ENCODE measurements at regions not wholly inside any gene's neighbourhood (a gene's known extent, or its start where the extent isn't known, plus 50 kb on each side); places are given as distances from the start of the nearest gene placed in this dataset.
A peak's percentile ranks its signal among the peaks of the same experiment; 100 is the strongest.

- Histone ChIP-seq H3K4me1 (peaks cover 0 to 18% (median 4%) of the 10 kb centered on the region in 4 donors), H3K9me3 (no peaks in the 10 kb centered on the region), H3K4me3 (peak overlapping the region in 1 of 3 donors; percentile 14), H3K27me3 (no peaks in the 10 kb centered on the region), H3K36me3 (no peaks in the 10 kb centered on the region), H3K27ac (peak overlapping the region in 1 of 3 donors; percentile 34)
- intact Hi-C loops (cut with DNase I) = no loop called here
- TF ChIP-seq POLR2A (IDR thresholded peaks at IDR 0.05) (no peak), CTCF (IDR thresholded peaks at IDR 0.05) (peak; percentile 62 to 79 (median 68))
- WGBS (ENCODE audit: insufficient coverage, low coverage, low lambda C conversion rate, missing lambda C conversion rate) = 5% methylated on average over 3 of the region's 3 CpGs
- DNase-seq (peak in 1 of 3 donors; percentile 46), ATAC-seq (peak; percentile 69 to 91 (median 84))
Observed at GRCh38 chr17:54172096-54172984, 349.6 kb downstream of the KIF2B start.

GRCh38 chr17:54172985-54173316 is 350.2 kb downstream of the KIF2B start:
- intact Hi-C loops (cut with DNase I) = no loop called here
- no peak for TF ChIP-seq POLR2A (IDR thresholded peaks at IDR 0.05)
- TF ChIP-seq CTCF (IDR thresholded peaks at IDR 0.05) = no peak
- no peaks in the 10 kb centered on the region for H3K27me3 ChIP-seq
- no peak for ATAC-seq
- H3K36me3 ChIP-seq = no peaks in the 10 kb centered on the region
- no peak for DNase-seq
- H3K9me3 ChIP-seq = no peaks in the 10 kb centered on the region
- H3K4me3 ChIP-seq = no peak overlapping the region
- H3K27ac ChIP-seq = no peak overlapping the region
- peaks cover 0 to 18% (median 4%) of the 10 kb centered on the region in 4 donors for H3K4me1 ChIP-seq

GRCh38 chr17:54177606-54178308 is 355.0 kb downstream of the KIF2B start:
- H3K27me3 ChIP-seq = no peaks in the 10 kb centered on the region
- ATAC-seq (no peak), DNase-seq (no peak)
- H3K9me3 ChIP-seq = no peaks in the 10 kb centered on the region
- WGBS (ENCODE audit: insufficient coverage, low coverage, low lambda C conversion rate, missing lambda C conversion rate) = 83% methylated on average over 4 of the region's 4 CpGs
- no peak overlapping the region for H3K4me3 ChIP-seq
- intact Hi-C loops (cut with DNase I) = no loop called here
- TF ChIP-seq POLR2A (IDR thresholded peaks at IDR 0.05) (no peak), CTCF (IDR thresholded peaks at IDR 0.05) (no peak)
- H3K36me3 ChIP-seq = no peaks in the 10 kb centered on the region
- no peak overlapping the region for H3K27ac ChIP-seq
- peaks cover 0 to 4% (median 0%) of the 10 kb centered on the region in 4 donors for H3K4me1 ChIP-seq

GRCh38 chr17:54180950-54181349 is 358.2 kb downstream of the KIF2B start:
- ATAC-seq = no peak
- 47% methylated on average over 4 of the region's 4 CpGs for WGBS (ENCODE audit: insufficient coverage, low coverage, low lambda C conversion rate, missing lambda C conversion rate)
- intact Hi-C loops (cut with DNase I) = no loop called here

More at GRCh38 chr17:54180950-54181349, 358.2 kb downstream of the KIF2B start:
- no peaks in the 10 kb centered on the region for H3K4me1 ChIP-seq
- TF ChIP-seq CTCF (IDR thresholded peaks at IDR 0.05) = no peak
- no peak for TF ChIP-seq POLR2A (IDR thresholded peaks at IDR 0.05)
- DNase-seq = no peak
- no peaks in the 10 kb centered on the region for H3K9me3 ChIP-seq
- no peaks in the 10 kb centered on the region for H3K27me3 ChIP-seq
- H3K36me3 ChIP-seq = no peaks in the 10 kb centered on the region
- no peak overlapping the region for H3K27ac ChIP-seq
- no peak overlapping the region for H3K4me3 ChIP-seq

Data from right lobe of liver (tissue), 6 donors.